Esophagus squamous epithelium (tissue), 5 donors: ENCODE measurements at regions not wholly inside any gene's neighbourhood (a gene's known extent, or its start where the extent isn't known, plus 50 kb on each side); places are given as distances from the start of the nearest gene placed in this dataset.
"Not testable (repeated sequence)": the region's sequence is repeated elsewhere in the genome, so short reads cannot be mapped to it uniquely, and the experiment has no call there.

Experiments used
- DNase-seq: peaks from one replicate; lab custom pipeline; 2025; lab: John Stamatoyannopoulos, UW
- H3K27ac ChIP-seq, 4 donors: fragments of 200-600 bp; sonication (generic); one replicate each; pipeline ENCODE4 v1.5.1; 2016 to 2019; ENCODE audit warnings: mild to moderate bottlenecking in 1 of 4
- H3K27me3 ChIP-seq, 4 donors: fragments of 200-600 bp; sonication (generic); 1 replicate in 3 of 4; 2 replicates in 1 of 4; pipeline versions ENCODE4 v1.5.1 to v1.6.0; 2017 to 2021; ENCODE audit warnings: antibody characterized with exemption in 1 of 4
- H3K36me3 ChIP-seq, 3 donors: fragments of 200-600 bp; sonication (generic); one replicate each; pipeline ENCODE4 v1.5.1; 2016 to 2019
- H3K4me1 ChIP-seq, 3 donors: fragments of 200-600 bp; sonication (generic); one replicate each; pipeline ENCODE4 v1.5.1; 2017 to 2019
- H3K4me3 ChIP-seq, 4 donors: fragments of 200-600 bp; sonication (generic); 1 replicate in 3 of 4; 2 replicates in 1 of 4; pipeline ENCODE4 v1.5.1; 2016 to 2019; ENCODE audit warnings: mild to moderate bottlenecking in 2 of 4, moderate library complexity in 1 of 4
- H3K9me3 ChIP-seq, 3 donors: fragments of 200-600 bp; sonication (generic); one replicate each; pipeline ENCODE4 v1.5.1; 2016 to 2019
- POLR2A ChIP-seq, 4 donors: fragments of 450-650 bp; IDR thresholded peaks; one replicate each; pipeline ENCODE4 v1.6.1; 2017; ENCODE audit warnings: antibody characterized with exemption in 4 of 4, mild to moderate bottlenecking in 4 of 4, moderate library complexity in 3 of 4
- WGBS, 2 donors: methylation state at CpG; one replicate each; pipeline ENCODE4 v1.1.5; 2018; 5-methylcytosine and 5-hydroxymethylcytosine counted together
- intact Hi-C: fragments of 100-400 bp; cut with DNase I; formaldehyde crosslinking; loops from one replicate; pipeline ENCODE4 v1.15.0; 2022
- TF ChIP-seq, protein P1 (sequence below), 6 experiments: fragments of 450-650 bp in 4 of 6; fragments of 200-600 bp in 2 of 6; sonication (generic) in 2 of 6; IDR thresholded peaks; one replicate each; pipeline ENCODE4 v1.5.1; 2016 to 2019; ENCODE audit warnings: antibody characterized with exemption in 6 of 6, mild to moderate bottlenecking in 4 of 6, moderate library complexity in 4 of 6
- donor health status: DM: yes; HTN: yes; CAD: no.

DNA sequence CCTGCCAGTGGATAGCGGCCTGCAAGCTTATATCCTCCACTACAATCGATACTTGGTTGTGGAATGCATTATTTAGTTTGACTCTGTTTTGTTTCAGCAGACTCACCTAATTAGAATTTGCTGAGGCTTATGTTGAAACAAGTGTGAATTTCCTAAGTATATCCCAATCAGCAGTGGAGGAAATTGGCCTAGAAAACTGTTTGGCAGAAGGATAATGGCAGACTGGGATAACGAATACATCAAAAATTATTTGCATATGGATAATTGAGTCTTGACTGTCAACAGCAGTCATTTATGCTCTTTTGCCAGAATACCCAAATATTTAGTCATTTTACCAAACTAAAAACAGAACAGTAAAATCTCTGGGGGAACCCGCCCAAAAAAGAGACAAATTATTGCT is 261.0 kb downstream of the DOK5 start:
- 79 to 81% methylated on average over 4 of the region's 4 CpGs for WGBS, 2 donors
- no peak for TF ChIP-seq POLR2A (IDR thresholded peaks at IDR 0.05)
- TF ChIP-seq, protein P1, sequence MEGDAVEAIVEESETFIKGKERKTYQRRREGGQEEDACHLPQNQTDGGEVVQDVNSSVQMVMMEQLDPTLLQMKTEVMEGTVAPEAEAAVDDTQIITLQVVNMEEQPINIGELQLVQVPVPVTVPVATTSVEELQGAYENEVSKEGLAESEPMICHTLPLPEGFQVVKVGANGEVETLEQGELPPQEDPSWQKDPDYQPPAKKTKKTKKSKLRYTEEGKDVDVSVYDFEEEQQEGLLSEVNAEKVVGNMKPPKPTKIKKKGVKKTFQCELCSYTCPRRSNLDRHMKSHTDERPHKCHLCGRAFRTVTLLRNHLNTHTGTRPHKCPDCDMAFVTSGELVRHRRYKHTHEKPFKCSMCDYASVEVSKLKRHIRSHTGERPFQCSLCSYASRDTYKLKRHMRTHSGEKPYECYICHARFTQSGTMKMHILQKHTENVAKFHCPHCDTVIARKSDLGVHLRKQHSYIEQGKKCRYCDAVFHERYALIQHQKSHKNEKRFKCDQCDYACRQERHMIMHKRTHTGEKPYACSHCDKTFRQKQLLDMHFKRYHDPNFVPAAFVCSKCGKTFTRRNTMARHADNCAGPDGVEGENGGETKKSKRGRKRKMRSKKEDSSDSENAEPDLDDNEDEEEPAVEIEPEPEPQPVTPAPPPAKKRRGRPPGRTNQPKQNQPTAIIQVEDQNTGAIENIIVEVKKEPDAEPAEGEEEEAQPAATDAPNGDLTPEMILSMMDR (IDR thresholded peaks at IDR 0.05) = no peak
- Histone ChIP-seq H3K27me3 (no peaks in the 10 kb centered on the region), H3K9me3 (no peaks in the 10 kb centered on the region), H3K4me3 (no peak overlapping the region), H3K36me3 (no peaks in the 10 kb centered on the region), H3K27ac (no peak overlapping the region), H3K4me1 (no peaks in the 10 kb centered on the region)
- no peak for DNase-seq
- intact Hi-C loops = no loop called here

DNA sequence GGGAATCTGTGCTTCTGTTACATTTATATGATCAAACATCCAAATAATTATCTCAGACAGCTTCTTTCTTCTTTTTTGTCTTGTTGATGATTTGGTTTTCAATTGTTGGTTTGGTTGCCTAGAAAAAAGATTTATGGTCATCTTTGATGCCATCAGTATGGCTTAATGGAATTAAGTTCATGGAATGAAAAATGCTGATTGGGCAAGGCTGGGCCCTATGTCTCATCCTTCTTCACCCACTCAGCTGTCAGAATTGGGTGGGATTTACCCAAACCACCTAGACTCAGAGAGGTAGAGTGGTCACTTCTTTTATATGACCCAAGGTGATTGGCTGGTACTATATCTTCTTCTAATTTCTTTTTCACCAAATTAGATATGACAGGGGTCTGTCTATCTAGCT is 258.3 kb downstream of the DOK5 start:
- Histone ChIP-seq H3K4me3 (no peak overlapping the region), H3K27me3 (no peaks in the 10 kb centered on the region), H3K4me1 (no peaks in the 10 kb centered on the region), H3K27ac (no peak overlapping the region), H3K36me3 (no peaks in the 10 kb centered on the region), H3K9me3 (no peaks in the 10 kb centered on the region)
- no peak for DNase-seq
- no peak for TF ChIP-seq POLR2A (IDR thresholded peaks at IDR 0.05)
- intact Hi-C loops = no loop called here

- TF ChIP-seq, protein P1 (IDR thresholded peaks at IDR 0.05) = no peak
- TF ChIP-seq POLR2A (IDR thresholded peaks at IDR 0.05) = no peak
- Histone ChIP-seq H3K27me3 (no peaks in the 10 kb centered on the region), H3K4me3 (no peak overlapping the region), H3K4me1 (no peaks in the 10 kb centered on the region), H3K36me3 (no peaks in the 10 kb centered on the region), H3K27ac (no peak overlapping the region), H3K9me3 (no peaks in the 10 kb centered on the region)
- 64 to 68% methylated on average over 4 of the region's 4 CpGs for WGBS, 2 donors
- intact Hi-C loops = no loop called here
- DNase-seq = no peak
These were observed 252.1 kb downstream of the DOK5 start for GRCh38 chr20:54727490-54727889.

GRCh38 chr20:54726687-54727300 is 251.4 kb downstream of the DOK5 start:
- H3K27me3 ChIP-seq = no peaks in the 10 kb centered on the region
- WGBS, 2 donors = 30 to 34% methylated on average over 6 of the region's 6 CpGs
- H3K9me3 ChIP-seq = no peaks in the 10 kb centered on the region
- no peak overlapping the region for H3K27ac ChIP-seq
- intact Hi-C loops = no loop called here
- no peak overlapping the region for H3K4me3 ChIP-seq
- TF ChIP-seq, protein P1 (IDR thresholded peaks at IDR 0.05) = no peak
- no peak for TF ChIP-seq POLR2A (IDR thresholded peaks at IDR 0.05)
- H3K4me1 ChIP-seq = no peaks in the 10 kb centered on the region
- DNase-seq = no peak
- no peaks in the 10 kb centered on the region for H3K36me3 ChIP-seq

- H3K36me3 ChIP-seq, H3K27ac ChIP-seq, DNase-seq, intact Hi-C loops, H3K9me3 ChIP-seq, H3K27me3 ChIP-seq, H3K4me1 ChIP-seq, H3K4me3 ChIP-seq: not testable (repeated sequence)
- 73 to 80% methylated on average over 2 of the region's 2 CpGs for WGBS, 2 donors
These were observed 249.9 kb downstream of the DOK5 start for GRCh38 chr20:54725266-54725665.

GRCh38 chr20:54723723-54724122 is 248.3 kb downstream of the DOK5 start:
- DNase-seq = no peak
- TF ChIP-seq, protein P1 (IDR thresholded peaks at IDR 0.05) = no peak
- no peak for TF ChIP-seq POLR2A (IDR thresholded peaks at IDR 0.05)
- 96 to 100% methylated on average over 1 of the region's 1 CpG for WGBS, 2 donors
- Histone ChIP-seq H3K4me3 (no peak overlapping the region), H3K4me1 (no peaks in the 10 kb centered on the region), H3K27me3 (no peaks in the 10 kb centered on the region), H3K36me3 (no peaks in the 10 kb centered on the region), H3K9me3 (no peaks in the 10 kb centered on the region), H3K27ac (no peak overlapping the region)
- intact Hi-C loops = no loop called here
